Kidney capillary endothelial cell (primary cell): ENCODE measurements at regions not wholly inside any gene's neighbourhood (a gene's known extent, or its start where the extent isn't known, plus 50 kb on each side); places are given as distances from the start of the nearest gene placed in this dataset.

Experiments used
- DNase-seq: peaks from one replicate; pipeline ENCODE4 v3.0.0-alpha.2; 2018; ENCODE audit warnings: low spot score

DNA sequence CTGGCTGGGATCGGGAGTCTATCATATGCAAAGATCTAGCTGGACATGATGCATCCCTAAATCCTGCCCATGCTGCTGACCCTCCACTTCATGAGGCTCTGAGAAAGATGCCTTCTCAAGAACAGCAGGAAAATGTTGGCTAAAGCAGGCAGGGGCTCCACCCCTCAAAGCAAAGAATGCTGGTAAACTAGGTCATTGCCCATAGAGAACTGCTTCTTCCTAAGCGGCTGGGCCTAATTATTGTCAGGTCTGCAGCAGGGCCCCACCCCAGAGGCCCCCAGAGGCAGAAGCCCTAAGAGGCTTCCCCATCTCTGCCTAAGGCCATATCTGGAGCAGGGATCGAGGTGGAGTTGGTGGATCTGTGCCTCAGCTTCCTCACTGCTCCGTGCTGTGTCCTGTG is 447.4 kb upstream of the PROK2 start:
- DNase-seq, result no peak

DNA sequence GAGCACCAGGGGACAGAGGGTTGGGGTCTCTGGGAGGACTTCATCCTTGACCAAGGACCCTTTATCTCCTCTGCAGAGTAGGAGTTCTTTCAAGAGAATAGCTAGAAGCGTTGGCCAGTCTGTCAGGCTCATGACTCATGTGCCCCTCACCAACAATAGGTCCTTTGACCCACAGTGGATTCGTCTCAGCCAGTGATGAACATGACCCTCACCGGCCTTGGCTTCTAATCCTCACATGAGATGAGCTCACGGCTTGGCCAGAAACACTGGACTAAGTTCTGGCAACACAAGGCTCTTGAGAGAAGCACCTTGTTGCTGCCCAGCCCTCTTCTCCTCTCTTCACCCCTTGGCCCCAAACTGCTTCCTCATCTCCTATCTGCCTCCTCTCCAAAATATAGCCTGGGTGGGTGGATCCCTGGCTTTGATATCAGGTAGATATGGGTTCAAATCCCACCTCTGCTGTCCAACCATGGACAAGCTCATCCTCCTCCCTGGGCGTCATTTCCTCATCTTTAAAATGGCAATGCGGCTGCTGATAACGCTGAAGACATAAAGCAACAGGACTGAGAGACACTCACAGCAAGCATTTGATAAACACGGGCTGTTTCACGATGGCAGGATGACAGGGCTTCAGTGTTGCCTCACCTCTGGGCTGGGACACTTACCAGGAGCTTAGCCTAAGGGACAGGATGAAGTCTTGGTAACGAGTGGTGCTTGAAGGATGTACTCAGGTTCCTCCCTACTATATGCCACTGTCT is 446.7 kb upstream of the PROK2 start:
- DNase-seq, result no peak

DNA sequence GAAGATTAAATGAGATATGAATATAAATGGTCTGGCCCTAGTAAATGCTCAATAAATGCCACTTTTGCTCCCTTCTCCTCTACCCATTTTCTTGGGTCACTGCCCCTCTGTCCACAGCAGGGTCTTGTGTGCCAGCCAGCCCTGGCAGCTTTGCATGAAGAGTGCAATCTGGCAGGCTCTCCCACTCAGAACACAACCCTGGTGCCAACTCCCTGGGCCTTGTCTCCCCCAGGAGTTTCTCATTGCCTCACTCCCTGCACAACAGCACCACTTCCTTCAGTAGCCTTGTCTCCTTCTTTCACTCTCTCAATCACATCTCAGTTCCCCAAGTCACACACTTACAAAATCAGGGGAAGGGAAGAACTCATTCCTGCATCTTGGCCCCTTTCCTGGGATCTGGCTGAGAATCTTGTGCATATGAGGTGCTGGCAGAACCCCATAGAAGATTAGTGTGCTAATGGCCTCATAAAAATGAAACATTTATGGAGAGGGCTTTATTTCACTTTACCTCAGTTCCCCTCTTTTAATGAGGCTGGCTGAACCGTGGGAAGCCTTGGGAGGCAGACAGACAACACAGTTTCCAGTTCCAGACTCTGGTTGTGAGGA is 445.9 kb upstream of the PROK2 start:
- no peak for DNase-seq

DNA sequence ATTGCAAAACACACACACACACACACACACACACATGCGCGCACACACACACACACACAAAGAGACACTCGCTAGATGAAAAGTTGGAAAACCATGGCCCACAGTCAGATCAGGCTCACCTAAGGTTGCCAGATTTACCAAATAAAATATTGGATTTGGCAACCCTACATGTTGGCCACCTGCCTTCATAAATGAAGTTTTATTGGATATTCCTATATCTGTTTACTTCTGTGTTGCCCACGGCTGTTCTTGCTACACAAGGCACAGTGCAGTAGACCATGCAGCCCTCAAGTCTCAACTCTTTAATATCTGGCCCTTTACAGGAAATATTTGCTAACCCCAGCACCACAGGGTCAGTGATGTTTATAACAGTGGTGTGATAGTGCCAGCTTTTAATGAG is 445.0 kb upstream of the PROK2 start:
- DNase-seq, result no peak

DNA sequence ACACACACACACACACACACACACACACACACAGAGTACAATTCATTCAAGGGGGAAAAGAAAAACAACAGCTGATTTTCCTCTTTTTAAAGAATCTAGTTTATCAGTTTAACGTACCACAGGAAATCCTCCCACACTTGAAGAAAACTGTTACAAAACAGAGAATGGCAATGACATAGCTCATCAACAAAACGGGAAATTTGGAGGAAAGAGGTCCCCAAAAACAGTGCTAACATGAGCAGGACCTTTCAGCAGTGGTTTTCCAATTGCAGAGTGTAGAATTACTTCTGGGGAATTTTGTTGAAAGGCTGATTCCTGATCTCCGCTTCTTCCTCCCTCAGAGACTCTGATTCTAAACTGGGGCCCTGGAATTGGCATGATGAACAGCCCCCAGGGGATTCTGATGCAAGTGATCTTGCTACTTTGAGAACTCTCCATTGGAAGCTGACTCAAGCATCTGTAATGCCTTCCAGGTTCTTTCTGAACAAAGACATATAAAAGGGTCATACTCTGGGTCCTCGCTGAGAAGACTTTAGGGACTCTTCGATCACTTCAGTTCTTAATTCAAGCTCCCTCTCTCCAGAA is 442.6 kb upstream of the PROK2 start:
- DNase-seq, result no peak

DNA sequence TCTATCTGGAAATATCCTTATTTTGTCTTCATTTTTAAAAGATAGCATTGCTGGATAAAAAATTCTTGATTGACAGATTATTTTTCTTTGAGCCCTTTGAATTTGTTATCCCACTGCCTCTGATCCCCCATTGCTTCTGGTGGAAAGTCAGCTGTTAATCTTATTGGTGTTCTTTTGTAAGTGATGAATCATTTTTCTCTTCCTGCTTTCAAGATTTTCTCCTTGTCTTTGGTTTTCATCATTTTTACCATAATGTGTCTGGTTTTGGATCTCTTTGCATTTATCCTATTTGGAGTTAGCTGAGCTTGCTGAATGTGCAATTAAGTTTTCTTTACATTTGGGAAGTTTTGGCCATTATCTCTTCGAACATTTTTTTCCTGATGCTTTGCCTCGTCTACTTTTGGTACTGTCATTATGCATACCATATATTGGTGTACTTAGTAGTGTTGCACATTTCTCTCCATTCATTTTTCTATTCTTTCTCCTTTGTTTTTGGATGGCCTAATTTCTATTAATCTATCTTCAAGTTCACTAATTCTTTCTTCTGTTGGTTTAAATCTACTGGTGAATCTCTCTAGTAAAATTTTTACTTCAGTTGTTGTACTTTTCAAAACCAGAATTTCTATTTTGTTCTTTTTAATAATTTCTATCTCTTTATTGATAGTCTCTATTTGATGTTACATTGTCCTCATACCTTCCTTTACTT is 440.0 kb upstream of the PROK2 start:
- no peak for DNase-seq

DNA sequence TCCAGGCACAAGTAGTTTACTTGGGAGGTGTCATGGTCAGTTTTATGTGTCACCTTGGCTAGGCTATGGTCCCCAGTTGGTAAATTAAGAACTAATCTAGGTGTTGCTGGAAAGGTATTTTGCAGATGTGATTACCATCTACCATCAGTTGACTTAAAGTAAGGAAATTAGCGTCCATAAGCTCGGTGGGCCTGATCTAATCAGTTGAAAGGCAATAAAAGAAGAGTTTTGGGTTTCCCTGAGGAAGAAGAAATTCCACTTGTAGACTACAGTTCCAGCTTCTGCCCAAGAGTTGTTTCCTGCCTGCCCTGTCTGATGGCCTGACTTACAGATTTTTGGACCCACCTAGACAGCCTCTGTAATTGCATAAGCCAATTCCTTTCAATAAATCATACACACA is 438.7 kb upstream of the PROK2 start:
- no peak for DNase-seq

DNA sequence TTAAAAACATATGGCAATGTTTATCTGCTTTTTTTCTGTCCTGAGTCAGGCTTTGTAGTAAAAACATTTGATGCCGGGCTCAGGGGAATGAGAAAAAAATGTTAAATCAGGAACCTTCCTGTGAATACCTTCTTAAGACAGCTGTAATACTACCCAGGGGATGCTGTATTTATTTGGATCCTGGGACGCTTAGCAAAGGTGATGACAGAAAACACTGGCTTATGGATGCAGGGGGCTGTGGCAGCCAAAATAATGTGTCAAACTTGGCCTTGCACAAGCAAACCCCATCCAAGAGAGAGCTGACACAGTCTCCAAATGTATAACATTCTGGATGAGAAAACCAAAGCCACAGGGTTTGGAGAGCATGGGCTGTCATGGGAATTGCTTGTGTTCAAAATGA is 438.2 kb upstream of the PROK2 start:
- DNase-seq, result no peak

DNA sequence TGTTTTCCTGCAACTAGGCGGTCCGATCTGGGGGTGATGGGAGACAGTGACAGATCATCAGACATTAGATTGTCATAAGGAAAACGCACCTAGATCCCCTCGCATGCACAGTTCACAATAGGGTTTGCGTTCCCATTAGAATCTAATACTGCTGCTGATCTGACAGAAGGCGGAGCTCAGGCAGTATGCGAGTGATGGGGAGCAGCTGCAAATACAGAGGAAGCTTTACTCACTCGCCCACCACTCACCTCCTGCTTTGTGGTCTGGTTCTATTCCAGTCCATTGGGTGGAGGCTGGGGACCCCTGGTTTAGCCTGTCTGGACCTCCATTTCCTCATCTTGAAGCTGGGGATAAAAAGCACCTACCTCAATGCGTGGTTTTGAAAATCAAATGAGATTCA is 437.5 kb upstream of the PROK2 start:
- DNase-seq, result no peak

DNA sequence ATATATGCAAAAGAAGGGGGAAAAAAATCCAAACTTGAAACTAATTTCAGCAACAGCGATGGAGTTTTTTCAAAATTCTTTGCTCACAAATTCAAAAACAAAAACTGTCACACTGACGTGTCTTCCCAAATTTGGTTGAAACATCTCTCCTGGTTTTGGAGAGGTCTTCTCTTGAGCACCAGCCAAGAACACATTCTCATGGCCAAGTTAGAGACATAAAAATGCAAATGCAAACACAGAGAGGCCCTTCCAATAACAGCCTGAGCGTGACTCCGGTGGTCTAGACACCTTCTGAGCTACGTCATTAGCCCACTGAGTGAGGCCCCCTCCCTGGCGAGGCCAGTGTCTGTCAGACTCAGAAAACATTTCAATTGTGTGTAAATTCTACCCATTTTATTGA is 436.0 kb upstream of the PROK2 start:
- no peak for DNase-seq

DNA sequence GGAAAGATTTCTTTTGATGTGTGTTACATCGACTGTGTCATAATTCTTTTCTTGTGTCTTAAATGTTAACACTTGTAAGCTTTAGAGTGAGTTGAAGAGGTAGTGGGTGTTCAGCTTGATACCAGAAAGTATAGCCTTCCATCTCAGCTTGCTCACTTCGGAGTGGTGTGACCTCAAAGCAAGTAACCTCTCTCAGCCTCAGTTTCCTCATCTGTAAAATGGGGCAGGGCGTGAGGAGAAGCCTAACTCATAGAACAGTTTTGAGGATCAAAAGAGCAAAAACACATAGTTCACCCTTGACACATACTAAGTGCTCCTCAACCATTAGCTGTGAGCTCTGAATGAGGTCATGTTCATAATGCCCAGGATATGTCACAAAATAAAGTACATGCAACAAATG is 434.8 kb upstream of the PROK2 start:
- DNase-seq, result no peak

DNA sequence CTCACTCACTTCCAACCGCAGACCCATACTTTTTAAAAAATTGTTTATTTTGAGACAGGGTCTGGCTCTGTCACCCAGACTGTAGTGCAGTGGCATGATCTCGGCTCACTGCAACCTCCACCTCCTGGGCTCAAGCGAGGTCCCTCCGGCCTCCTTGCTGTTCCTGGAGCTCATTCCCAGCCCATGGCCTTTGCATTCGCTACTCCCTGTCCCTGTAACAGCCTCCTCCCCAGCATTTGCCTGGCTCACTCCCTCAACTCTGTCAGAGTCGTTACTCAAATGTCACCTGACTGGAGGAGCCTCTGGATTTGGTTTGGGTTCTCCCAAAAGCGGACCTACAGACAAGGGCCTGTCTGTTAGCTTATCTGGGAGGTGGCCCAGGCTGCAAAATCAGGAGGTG is 432.6 kb upstream of the PROK2 start:
- no peak for DNase-seq

DNA sequence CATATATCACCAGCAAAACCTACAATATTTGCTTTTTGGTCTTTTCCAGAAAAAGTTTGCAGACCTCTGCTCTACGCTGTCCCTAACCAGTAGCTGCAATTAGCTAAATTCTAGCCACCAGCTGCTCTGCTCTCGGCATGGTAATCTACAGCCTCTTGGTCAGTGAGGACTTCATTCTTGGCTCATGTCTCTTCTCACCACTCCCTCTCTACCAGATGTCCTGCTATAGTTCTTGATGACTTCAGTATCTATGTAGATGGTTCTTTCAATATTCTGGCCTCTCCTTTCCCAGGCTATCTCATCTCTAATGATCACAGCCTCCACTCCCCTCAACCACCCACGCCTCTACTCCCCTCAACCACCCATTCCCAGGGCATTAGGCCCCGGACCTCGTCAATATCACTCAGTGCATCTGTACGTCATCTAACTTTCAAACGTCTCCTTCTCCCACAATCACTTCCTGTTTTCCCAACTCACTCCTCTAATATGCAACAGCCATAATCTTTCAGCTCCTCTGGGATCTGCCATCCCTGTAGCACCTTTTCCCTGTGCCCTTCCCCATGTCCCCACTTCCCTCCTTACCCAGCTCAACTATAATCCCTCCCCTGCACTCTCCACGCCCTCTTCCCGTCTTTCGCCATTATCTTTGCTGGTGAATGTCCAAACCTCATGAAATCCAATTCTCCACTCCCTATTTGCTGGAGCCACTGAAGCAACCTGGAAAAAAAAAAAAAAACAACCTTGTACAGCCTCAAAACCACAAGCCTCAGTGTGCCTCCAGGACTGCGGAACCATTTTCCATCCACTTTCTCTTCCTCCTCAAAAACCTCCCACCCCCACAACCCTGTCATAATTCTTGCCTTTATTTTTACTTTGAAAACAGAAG is 429.4 kb upstream of the PROK2 start:
- no peak for DNase-seq

DNA sequence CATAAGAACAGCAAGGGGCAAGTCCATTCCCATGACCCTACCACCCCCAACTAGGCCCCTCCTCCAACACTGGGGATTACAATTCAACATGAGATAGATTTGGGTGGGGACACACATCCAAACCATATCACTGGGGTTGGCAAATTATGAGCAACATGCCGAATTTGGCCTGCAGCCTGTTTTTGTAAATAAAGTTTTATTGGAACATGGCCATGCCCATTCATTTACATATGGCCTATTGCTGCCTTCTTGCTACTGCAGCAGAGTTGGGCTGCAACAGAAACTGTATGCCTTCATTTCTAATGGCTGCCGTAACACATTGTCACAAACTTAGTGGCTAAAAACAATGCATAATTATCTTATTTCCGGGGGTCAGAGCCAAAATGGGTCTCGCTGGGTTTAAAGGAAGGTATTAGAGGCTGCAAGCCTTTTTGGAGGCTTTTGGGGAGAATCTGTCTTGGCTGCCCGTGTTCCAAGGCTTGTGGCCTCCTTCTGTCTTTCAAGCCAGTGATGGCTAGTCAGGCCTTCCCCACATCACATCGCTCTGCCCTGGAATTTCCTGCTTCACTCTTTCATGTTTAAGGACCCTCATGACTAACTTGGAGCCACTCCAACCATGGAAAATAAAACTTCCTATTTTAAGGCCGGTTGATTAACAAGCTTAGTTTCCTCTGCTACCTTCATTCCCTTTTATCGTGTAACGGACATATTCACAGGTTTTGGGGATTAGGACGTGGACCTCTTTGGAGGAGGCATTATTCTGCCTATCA is 428.5 kb upstream of the PROK2 start:
- peak; percentile 7 for DNase-seq

DNA sequence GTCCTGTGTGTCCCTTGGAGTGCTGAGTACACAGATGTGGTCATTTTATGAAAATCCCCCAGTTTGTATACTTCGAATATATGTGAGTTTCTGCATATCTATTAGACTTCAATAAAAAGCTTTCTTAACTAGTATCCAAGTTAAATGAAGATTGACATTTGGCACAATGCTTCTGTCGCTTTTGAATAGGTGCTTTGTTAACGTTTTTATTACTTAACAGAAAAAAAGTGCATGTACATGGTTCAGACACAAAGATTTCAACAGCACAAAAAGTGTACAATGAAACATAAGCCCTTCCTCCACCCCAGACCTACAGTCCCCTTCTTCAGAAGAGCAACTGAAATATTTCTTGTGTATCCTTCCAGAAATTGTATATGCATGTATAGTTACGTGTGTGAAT is 427.4 kb upstream of the PROK2 start:
- no peak for DNase-seq

DNA sequence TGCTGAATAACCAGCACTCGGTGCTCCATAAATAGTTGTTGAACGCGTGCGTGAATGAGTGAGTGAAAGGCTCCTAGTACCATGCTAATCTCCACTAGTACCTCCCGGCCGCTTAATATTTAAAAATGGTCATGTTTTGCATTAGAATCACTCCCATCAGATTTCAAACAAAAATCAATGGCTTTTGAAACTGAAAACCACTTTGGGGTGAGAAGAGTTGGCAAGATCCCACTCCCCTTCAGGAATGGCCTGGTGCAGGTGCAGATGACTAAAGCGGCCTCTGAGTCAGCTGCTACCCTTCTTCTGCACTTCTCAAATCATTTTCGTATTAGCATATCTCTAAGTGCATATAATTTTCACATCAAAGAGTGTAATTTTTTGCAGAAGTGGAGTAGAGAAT is 425.3 kb upstream of the PROK2 start:
- no peak for DNase-seq

DNA sequence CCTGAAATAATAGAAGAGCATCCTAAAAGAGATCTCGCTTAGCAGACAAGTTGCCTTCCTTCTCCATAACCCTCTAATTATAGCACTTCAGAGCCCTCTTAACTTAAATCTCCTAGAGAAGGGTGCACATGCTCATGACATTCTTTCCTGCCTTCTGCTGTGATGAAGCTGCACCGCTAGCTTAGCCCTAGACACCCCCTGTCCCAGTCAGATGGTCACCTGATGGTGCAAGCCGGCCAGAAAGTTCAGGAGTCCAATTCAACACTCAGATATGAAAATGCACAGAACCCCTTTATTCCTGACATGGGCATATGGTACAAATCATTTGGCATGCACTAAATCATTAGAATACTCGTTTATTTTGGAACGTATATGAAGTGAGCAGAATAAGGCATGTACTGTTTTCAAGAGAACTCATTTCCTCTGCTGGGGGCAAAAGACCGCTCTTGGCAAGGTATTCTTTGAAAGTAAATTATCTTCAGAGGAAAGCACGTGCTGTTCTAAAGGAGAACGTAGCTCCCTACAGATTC is 420.4 kb upstream of the PROK2 start:
- no peak for DNase-seq

DNA sequence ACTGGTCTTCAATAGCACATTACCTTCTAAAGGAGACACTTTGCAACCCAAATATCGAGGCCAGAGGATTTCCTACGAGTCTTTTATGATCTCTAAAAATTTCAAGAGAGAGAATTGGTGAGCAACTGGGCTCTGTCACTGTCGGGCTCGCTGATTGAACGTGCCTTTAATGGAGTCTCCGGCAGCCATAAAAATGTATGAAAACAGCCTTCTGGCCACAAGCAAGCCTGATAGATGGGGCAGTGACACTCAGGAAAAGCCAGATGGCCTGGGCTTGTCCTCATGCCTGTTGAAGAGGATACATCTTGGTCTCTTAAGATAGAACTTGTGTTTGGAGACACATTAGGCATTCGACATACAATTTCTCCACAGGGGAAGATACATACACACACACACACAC is 419.5 kb upstream of the PROK2 start:
- no peak for DNase-seq

DNA sequence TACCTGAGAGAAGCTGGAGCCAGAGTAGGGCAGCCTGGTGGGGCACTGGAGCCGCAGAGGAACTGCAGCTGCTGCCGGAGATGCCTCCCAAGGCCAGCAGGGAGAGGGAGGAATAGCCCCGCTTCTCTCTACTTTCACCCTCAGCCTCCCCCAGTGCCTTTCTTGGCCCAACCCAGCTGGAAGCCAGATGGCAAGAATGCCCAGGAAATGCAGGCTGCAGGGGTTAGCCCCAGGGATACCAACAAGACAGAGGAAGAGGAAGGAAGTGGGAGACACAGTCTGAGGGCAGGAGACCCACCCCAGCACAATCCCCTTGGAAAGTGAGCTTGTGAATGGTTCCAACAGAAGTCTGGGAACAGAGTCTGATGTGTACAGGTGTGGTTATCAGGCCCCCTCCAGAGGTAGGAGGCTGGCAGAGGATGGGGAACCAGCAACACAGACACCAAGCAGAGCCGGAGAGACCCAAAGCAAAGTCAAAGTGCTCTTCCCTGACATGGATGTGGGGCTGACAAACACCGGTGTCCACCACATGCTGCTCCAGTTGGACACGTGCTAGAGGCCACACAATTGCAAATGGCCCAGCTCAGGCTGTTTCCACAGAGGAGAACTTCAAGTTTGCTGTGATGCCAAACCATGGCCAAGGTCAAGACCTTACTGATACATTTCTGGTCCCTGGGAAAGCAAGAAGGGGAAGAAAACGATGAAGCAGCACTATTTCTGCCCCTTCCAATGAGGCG is 418.8 kb upstream of the PROK2 start:
- DNase-seq, result no peak

DNA sequence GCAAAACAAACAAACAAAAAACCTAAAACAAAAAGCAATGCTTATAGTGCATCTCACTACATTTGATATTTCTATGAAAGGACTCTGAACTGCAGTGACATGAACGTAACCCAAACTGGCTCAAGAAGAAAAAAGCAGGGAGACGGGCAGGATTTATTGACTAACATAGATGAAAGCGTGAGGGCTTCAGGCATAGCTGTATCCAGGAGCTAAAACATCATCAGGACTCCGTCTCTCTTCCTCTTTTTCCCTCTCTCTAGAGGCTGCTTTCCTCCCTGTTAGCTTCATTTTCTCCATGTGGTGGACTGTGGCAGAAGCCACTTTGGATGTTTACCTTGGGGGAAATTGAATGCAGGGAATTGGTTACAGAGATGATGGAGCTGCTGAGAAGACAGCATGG is 418.2 kb upstream of the PROK2 start:
- no peak for DNase-seq
